ENCODE measurements at regions not wholly inside any gene's neighbourhood (a gene's known extent, or its start where the extent isn't known, plus 50 kb on each side); places are given as distances from the start of the nearest gene placed in this dataset.
"Not testable (repeated sequence)": the region's sequence is repeated elsewhere in the genome, so short reads cannot be mapped to it uniquely, and the experiment has no call there.

- no peak overlapping the region for H3K27ac ChIP-seq
- no peak for DNase-seq (ENCODE audit: low spot score)
- POLR2A ChIA-PET (ENCODE audit: low non-redundant PET) = no interaction called here
- TF ChIP-seq CTCF (conservative IDR thresholded peaks at IDR 0.05; ENCODE audit: low read depth) = no peak
- CTCF ChIA-PET = no interaction called here
These were observed 157.3 kb upstream of the CHAC2 start for GRCh38 chr2:53610260-53610659.

- no peak for DNase-seq (ENCODE audit: low spot score)
- H3K27ac ChIP-seq = no peak overlapping the region
- no peak for TF ChIP-seq CTCF (conservative IDR thresholded peaks at IDR 0.05; ENCODE audit: low read depth)
- CTCF ChIA-PET = no interaction called here
- POLR2A ChIA-PET (ENCODE audit: low non-redundant PET) = no interaction called here
These were observed 158.1 kb upstream of the CHAC2 start for GRCh38 chr2:53609551-53609950.

GRCh38 chr2:53608293-53608692 is 159.3 kb upstream of the CHAC2 start:
- POLR2A ChIA-PET (ENCODE audit: low non-redundant PET) = no interaction called here
- H3K27ac ChIP-seq = no peak overlapping the region
- no peak for DNase-seq (ENCODE audit: low spot score)
- TF ChIP-seq CTCF (conservative IDR thresholded peaks at IDR 0.05; ENCODE audit: low read depth) = no peak
- CTCF ChIA-PET = no interaction called here

GRCh38 chr2:53600815-53601214 is 166.8 kb upstream of the CHAC2 start:
- POLR2A ChIA-PET (ENCODE audit: low non-redundant PET) = no interaction called here
- no peak for TF ChIP-seq CTCF (conservative IDR thresholded peaks at IDR 0.05; ENCODE audit: low read depth)
- no peak overlapping the region for H3K27ac ChIP-seq
- no peak for DNase-seq (ENCODE audit: low spot score)
- CTCF ChIA-PET = no interaction called here

- H3K27ac ChIP-seq = peak overlapping the region; percentile 61
- DNase-seq (ENCODE audit: low spot score); POLR2A ChIA-PET (ENCODE audit: low non-redundant PET): not testable (repeated sequence)
- CTCF ChIA-PET = interaction anchor here (0.7 kb wide), 1 partner anchor 28 kb away, joined by 3 read pairs; no protein-coding TSS in a partner anchor
These were observed 180.6 kb upstream of the CHAC2 start for GRCh38 chr2:53586733-53587612.

- no peak for DNase-seq (ENCODE audit: low spot score)
- ChIA-PET CTCF (no interaction called here), POLR2A (ENCODE audit: low non-redundant PET) (no interaction called here)
- no peak for TF ChIP-seq CTCF (conservative IDR thresholded peaks at IDR 0.05; ENCODE audit: low read depth)
- H3K27ac ChIP-seq = no peak overlapping the region
These were observed 182.6 kb upstream of the CHAC2 start for GRCh38 chr2:53584986-53585385.

- no peak overlapping the region for H3K27ac ChIP-seq
- DNase-seq (ENCODE audit: low spot score) = no peak
- no peak for TF ChIP-seq CTCF (conservative IDR thresholded peaks at IDR 0.05; ENCODE audit: low read depth)
- CTCF ChIA-PET = no interaction called here
- POLR2A ChIA-PET (ENCODE audit: low non-redundant PET) = no interaction called here
These were observed 184.0 kb upstream of the CHAC2 start for GRCh38 chr2:53583583-53583982.
